ENCODE measurements at regions not wholly inside any gene's neighbourhood (a gene's known extent, or its start where the extent isn't known, plus 50 kb on each side); places are given as distances from the start of the nearest gene placed in this dataset.

GRCh38 chr7:86149024-86149665 is 494.6 kb upstream of the GRM3 start:
- Histone ChIP-seq H3K36me3 (ENCODE audit: insufficient read depth) (no peaks in the 10 kb centered on the region), H3K4me2 (no peak overlapping the region), H3K27ac (no peak overlapping the region), H3K4me1 (ENCODE audit: low read depth, poor library complexity, severe bottlenecking) (no peaks in the 10 kb centered on the region), H3K79me2 (ENCODE audit: insufficient read depth, low read depth) (no peaks in the 10 kb centered on the region), H3K27me3 (ENCODE audit: insufficient read depth, low read depth) (no peaks in the 10 kb centered on the region), H3K9ac (no peak overlapping the region), H4K20me1 (ENCODE audit: insufficient read depth) (no peaks in the 10 kb centered on the region), H3K4me3 (IDR thresholded peaks at IDR 0.05; ENCODE audit: insufficient read depth, low read depth, low read length) (no peak overlapping the region), H2AFZ (ENCODE audit: low read depth) (no peak overlapping the region)
- TF ChIP-seq CTCF (conservative IDR thresholded peaks at IDR 0.05; ENCODE audit: low read depth, low read length) = no peak

DNA sequence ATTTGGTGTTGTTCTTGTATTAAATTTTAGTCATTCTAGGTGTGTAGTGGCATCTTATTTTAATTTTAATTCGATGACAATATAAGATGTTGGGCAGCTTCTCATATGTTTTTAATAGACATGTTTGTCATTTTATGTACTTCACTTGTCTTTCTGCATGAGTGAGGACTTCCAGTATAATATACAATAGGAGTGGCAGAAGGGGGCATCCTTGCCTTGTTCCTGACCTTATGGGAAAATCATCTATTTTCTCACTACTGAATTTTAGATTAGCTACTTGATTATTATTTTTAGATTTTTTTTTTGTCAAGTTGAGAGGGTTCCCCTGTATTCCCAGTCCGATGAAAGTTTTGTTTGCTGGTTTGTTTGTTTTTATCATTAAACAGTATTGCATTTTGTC is 495.2 kb upstream of the GRM3 start:
- H3K79me2 ChIP-seq (ENCODE audit: insufficient read depth, low read depth) = no peaks in the 10 kb centered on the region
- no peaks in the 10 kb centered on the region for H3K4me1 ChIP-seq (ENCODE audit: low read depth, poor library complexity, severe bottlenecking)
- H3K9ac ChIP-seq = no peak overlapping the region
- no peaks in the 10 kb centered on the region for H3K36me3 ChIP-seq (ENCODE audit: insufficient read depth)
- no peak overlapping the region for H3K4me2 ChIP-seq
- no peak overlapping the region for H3K4me3 ChIP-seq (IDR thresholded peaks at IDR 0.05; ENCODE audit: insufficient read depth, low read depth, low read length)
- TF ChIP-seq CTCF (conservative IDR thresholded peaks at IDR 0.05; ENCODE audit: low read depth, low read length) = no peak
- no peaks in the 10 kb centered on the region for H3K27me3 ChIP-seq (ENCODE audit: insufficient read depth, low read depth)
- H3K27ac ChIP-seq = no peak overlapping the region
- H2AFZ ChIP-seq (ENCODE audit: low read depth) = no peak overlapping the region
- H4K20me1 ChIP-seq (ENCODE audit: insufficient read depth) = no peaks in the 10 kb centered on the region

DNA sequence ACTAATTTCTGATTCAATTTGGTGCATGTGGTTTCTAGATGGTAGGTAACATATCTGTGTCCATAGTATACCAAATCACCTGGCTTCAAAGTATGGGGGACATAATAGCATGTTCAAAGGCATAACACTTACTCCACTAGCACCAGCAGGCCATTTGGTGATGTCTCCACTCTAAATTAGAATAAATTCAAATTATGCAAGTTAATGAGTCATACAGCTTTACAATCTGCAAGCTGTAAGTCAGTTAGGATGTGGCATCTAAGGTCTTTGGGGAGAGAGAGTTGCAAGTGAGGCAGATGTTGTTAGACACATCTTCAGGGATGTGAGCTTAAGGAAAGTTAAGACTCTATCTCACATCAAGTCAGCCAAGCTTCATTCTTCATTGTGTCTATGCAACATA is 506.4 kb upstream of the GRM3 start:
- Histone ChIP-seq H2AFZ (ENCODE audit: low read depth) (no peak overlapping the region), H3K4me2 (no peak overlapping the region), H3K4me3 (IDR thresholded peaks at IDR 0.05; ENCODE audit: insufficient read depth, low read depth, low read length) (no peak overlapping the region), H3K27ac (no peak overlapping the region), H3K36me3 (ENCODE audit: insufficient read depth) (no peaks in the 10 kb centered on the region), H4K20me1 (ENCODE audit: insufficient read depth) (no peaks in the 10 kb centered on the region), H3K27me3 (ENCODE audit: insufficient read depth, low read depth) (no peaks in the 10 kb centered on the region), H3K79me2 (ENCODE audit: insufficient read depth, low read depth) (no peaks in the 10 kb centered on the region), H3K4me1 (ENCODE audit: low read depth, poor library complexity, severe bottlenecking) (no peaks in the 10 kb centered on the region), H3K9ac (no peak overlapping the region)
- no peak for TF ChIP-seq CTCF (conservative IDR thresholded peaks at IDR 0.05; ENCODE audit: low read depth, low read length)

- H3K4me3 ChIP-seq (IDR thresholded peaks at IDR 0.05; ENCODE audit: insufficient read depth, low read depth, low read length) = no peak overlapping the region
- H3K27ac ChIP-seq = no peak overlapping the region
- no peaks in the 10 kb centered on the region for H4K20me1 ChIP-seq (ENCODE audit: insufficient read depth)
- no peak for TF ChIP-seq CTCF (conservative IDR thresholded peaks at IDR 0.05; ENCODE audit: low read depth, low read length)
- H3K4me2 ChIP-seq = no peak overlapping the region
- H2AFZ ChIP-seq (ENCODE audit: low read depth) = no peak overlapping the region
- no peaks in the 10 kb centered on the region for H3K4me1 ChIP-seq (ENCODE audit: low read depth, poor library complexity, severe bottlenecking)
- H3K9ac ChIP-seq = no peak overlapping the region
- no peaks in the 10 kb centered on the region for H3K27me3 ChIP-seq (ENCODE audit: insufficient read depth, low read depth)
- no peaks in the 10 kb centered on the region for H3K79me2 ChIP-seq (ENCODE audit: insufficient read depth, low read depth)
- H3K36me3 ChIP-seq (ENCODE audit: insufficient read depth) = no peaks in the 10 kb centered on the region
Observed at GRCh38 chr7:86130268-86130667, 513.4 kb upstream of the GRM3 start.
